CD14-positive monocyte (primary cell): ENCODE measurements at regions not wholly inside any gene's neighbourhood (a gene's known extent, or its start where the extent isn't known, plus 50 kb on each side); places are given as distances from the start of the nearest gene placed in this dataset.

Experiments
- DNase-seq, 3 donors: peaks; one replicate each; pipeline ENCODE4 v3.0.0-alpha.2; 2011 to 2022
- H2AFZ ChIP-seq: 2 replicates; pipeline ENCODE4 v1.6.0; 2012; ENCODE audit warnings: mild to moderate bottlenecking, low read depth, low read length, inconsistent platforms; ENCODE audit not compliant: insufficient read depth, poor library complexity, severe bottlenecking
- H3K27ac ChIP-seq, 2 donors: 1 replicate in 1 of 2; 2 replicates in 1 of 2; pipeline ENCODE4 v1.5.1; 2012 to 2013; ENCODE audit warnings: low read length in 2 of 2, control low read depth in 1 of 2, inconsistent platforms in 1 of 2, low read depth in 1 of 2, mild to moderate bottlenecking in 1 of 2
- H3K27me3 ChIP-seq, 2 donors: one replicate each; pipeline versions ENCODE4 v1.6.0 to v1.6.1; 2011 to 2013; ENCODE audit warnings: low read length in 2 of 2; ENCODE audit not compliant: control insufficient read depth in 2 of 2, insufficient read depth in 2 of 2
- H3K36me3 ChIP-seq, 2 donors: replicated peaks in 1 of 2; 1 replicate in 1 of 2; 2 replicates in 1 of 2; pipeline versions ENCODE4 v1.5.1 to v1.6.1; 2012 to 2013; ENCODE audit warnings: low read length in 2 of 2, control low read depth in 1 of 2, inconsistent platforms in 1 of 2, mild to moderate bottlenecking in 1 of 2; ENCODE audit not compliant: insufficient read depth in 2 of 2, control insufficient read depth in 1 of 2
- H3K4me1 ChIP-seq, 2 donors: 1 replicate in 1 of 2; 2 replicates in 1 of 2; pipeline versions ENCODE4 v1.5.1 to v1.6.1; 2012 to 2013; ENCODE audit warnings: low read length in 2 of 2, control low read depth in 1 of 2, inconsistent platforms in 1 of 2, mild to moderate bottlenecking in 1 of 2, moderate library complexity in 1 of 2; ENCODE audit not compliant: insufficient read depth in 2 of 2, control insufficient read depth in 1 of 2
- H3K4me2 ChIP-seq: replicated peaks from 2 replicates; pipeline ENCODE3; 2012; ENCODE audit warnings: low read length, moderate library complexity, mild to moderate bottlenecking; ENCODE audit not compliant: poor library complexity, severe bottlenecking; ENCODE audit errors: extremely low read depth
- H3K4me3 ChIP-seq, 3 experiments: fragments of 200-600 bp in 1 of 3; sonication (generic) in 1 of 3; replicated peaks in 1 of 3; 1 replicate in 2 of 3; 2 replicates in 1 of 3; pipeline ENCODE4 v1.5.1; 2011 to 2013; ENCODE audit warnings: low read length in 3 of 3, mild to moderate bottlenecking in 3 of 3, control low read depth in 2 of 3, low read depth in 2 of 3, inconsistent platforms in 1 of 3, moderate library complexity in 1 of 3
- H3K79me2 ChIP-seq: 2 replicates; pipeline ENCODE4 v1.6.0; 2012; ENCODE audit warnings: mild to moderate bottlenecking, control low read depth, inconsistent platforms, low read length, moderate library complexity; ENCODE audit not compliant: insufficient read depth
- H3K9ac ChIP-seq: 2 replicates; pipeline ENCODE4 v1.6.0; 2017; ENCODE audit warnings: low read length, mild to moderate bottlenecking; ENCODE audit not compliant: insufficient read depth, poor library complexity, severe bottlenecking
- H3K9me3 ChIP-seq, 2 donors: replicated peaks in 1 of 2; 1 replicate in 1 of 2; 2 replicates in 1 of 2; pipeline versions ENCODE4 v1.5.1 to v1.6.1; 2012 to 2013; ENCODE audit warnings: low read length in 2 of 2, control low read depth in 1 of 2; ENCODE audit not compliant: control insufficient read depth in 1 of 2, insufficient read depth in 1 of 2
- H4K20me1 ChIP-seq: 2 replicates; pipeline ENCODE4 v1.6.0; 2012; ENCODE audit warnings: mild to moderate bottlenecking, low read length, control low read depth, moderate library complexity; ENCODE audit not compliant: insufficient read depth
- H3K27ac Mint-ChIP-seq, 7 donors: one replicate each; pipeline ENCODE4 v1.8.0; 2020; ENCODE audit warnings: mild to moderate bottlenecking in 7 of 7, mixed read lengths in 7 of 7, moderate library complexity in 6 of 7, inconsistent platforms in 2 of 7
- H3K27me3 Mint-ChIP-seq, 3 donors: one replicate each; pipeline ENCODE4 v1.8.0; 2021 to 2022; ENCODE audit warnings: low read depth in 3 of 3, mild to moderate bottlenecking in 3 of 3, mixed read lengths in 3 of 3, moderate library complexity in 3 of 3, inconsistent platforms in 1 of 3
- H3K36me3 Mint-ChIP-seq, 2 donors: one replicate each; pipeline ENCODE4 v1.8.0; 2020; ENCODE audit warnings: mixed read lengths in 2 of 2, inconsistent platforms in 1 of 2, mild to moderate bottlenecking in 1 of 2
- H3K4me1 Mint-ChIP-seq: one replicate; pipeline ENCODE4 v1.8.0; 2020; ENCODE audit warnings: mild to moderate bottlenecking, mixed read lengths
- H3K4me3 Mint-ChIP-seq, 2 donors: one replicate each; pipeline ENCODE4 v1.8.0; 2020; ENCODE audit warnings: mild to moderate bottlenecking in 2 of 2, mixed read lengths in 2 of 2, moderate library complexity in 1 of 2
- H3K9me3 Mint-ChIP-seq, 7 donors: one replicate each; pipeline ENCODE4 v1.8.0; 2020 to 2022; ENCODE audit warnings: mixed read lengths in 7 of 7, mild to moderate bottlenecking in 6 of 7, moderate library complexity in 6 of 7, inconsistent platforms in 2 of 7
- WGBS: methylation state at CpG from one replicate; pipeline ENCODE4 v1.1.5; 2013; ENCODE audit warnings: missing lambda C conversion rate; ENCODE audit not compliant: insufficient coverage; 5-methylcytosine and 5-hydroxymethylcytosine counted together
- intact Hi-C, 2 donors: fragments of 100-400 bp; cut with micrococcal nuclease; formaldehyde crosslinking; loops; one replicate each; pipeline versions ENCODE4 v1.15.0 to v1.15.1; 2023
- TF ChIP-seq, protein P1 (sequence below): fragments of 200-600 bp; IDR thresholded peaks from one replicate; pipeline ENCODE4 v1.8.0; 2022; ENCODE audit warnings: antibody characterized with exemption, mild to moderate bottlenecking

GRCh38 chr1:54486907-54487306, 61.1 kb upstream of the ACOT11 start:
- intact Hi-C loops, result loop anchor here in 1 of 2 donors (5.0 to 10.0 kb wide), 2 partner anchors 415 to 602 kb away; partner anchors contain the start of gene YIPF1
- H3K9me3 ChIP-seq, result no peaks in the 10 kb centered on the region
- peaks cover 24 to 33% (median 26%) of the 10 kb centered on the region in 3 donors for H3K27me3 Mint-ChIP-seq
- H2AFZ ChIP-seq, result peak overlapping the region; percentile 88
- no peaks in the 10 kb centered on the region for H4K20me1 ChIP-seq
- no peak overlapping the region for H3K27ac ChIP-seq
- no peak overlapping the region for H3K9ac ChIP-seq
- peaks cover 41% of the 10 kb centered on the region for H3K4me1 Mint-ChIP-seq
- H3K4me3 Mint-ChIP-seq, result peak overlapping the region; percentile 87 to 97
- peak overlapping the region in 2 of 7 donors; percentile 30 to 75 for H3K27ac Mint-ChIP-seq
- H3K27me3 ChIP-seq, result peaks cover 6 to 13% of the 10 kb centered on the region in 2 donors
- TF ChIP-seq, protein P1, sequence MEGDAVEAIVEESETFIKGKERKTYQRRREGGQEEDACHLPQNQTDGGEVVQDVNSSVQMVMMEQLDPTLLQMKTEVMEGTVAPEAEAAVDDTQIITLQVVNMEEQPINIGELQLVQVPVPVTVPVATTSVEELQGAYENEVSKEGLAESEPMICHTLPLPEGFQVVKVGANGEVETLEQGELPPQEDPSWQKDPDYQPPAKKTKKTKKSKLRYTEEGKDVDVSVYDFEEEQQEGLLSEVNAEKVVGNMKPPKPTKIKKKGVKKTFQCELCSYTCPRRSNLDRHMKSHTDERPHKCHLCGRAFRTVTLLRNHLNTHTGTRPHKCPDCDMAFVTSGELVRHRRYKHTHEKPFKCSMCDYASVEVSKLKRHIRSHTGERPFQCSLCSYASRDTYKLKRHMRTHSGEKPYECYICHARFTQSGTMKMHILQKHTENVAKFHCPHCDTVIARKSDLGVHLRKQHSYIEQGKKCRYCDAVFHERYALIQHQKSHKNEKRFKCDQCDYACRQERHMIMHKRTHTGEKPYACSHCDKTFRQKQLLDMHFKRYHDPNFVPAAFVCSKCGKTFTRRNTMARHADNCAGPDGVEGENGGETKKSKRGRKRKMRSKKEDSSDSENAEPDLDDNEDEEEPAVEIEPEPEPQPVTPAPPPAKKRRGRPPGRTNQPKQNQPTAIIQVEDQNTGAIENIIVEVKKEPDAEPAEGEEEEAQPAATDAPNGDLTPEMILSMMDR, result no peak
- peaks cover 0 to 5% (median 0%) of the 10 kb centered on the region in 7 donors for H3K9me3 Mint-ChIP-seq
- WGBS, result 5% methylated on average over 6 of the region's 8 CpGs
- no peak for DNase-seq
- no peaks in the 10 kb centered on the region for H3K36me3 Mint-ChIP-seq
- H3K36me3 ChIP-seq, result no peaks in the 10 kb centered on the region
- peaks cover 45 to 59% of the 10 kb centered on the region in 2 donors for H3K4me1 ChIP-seq
- H3K79me2 ChIP-seq, result no peaks in the 10 kb centered on the region
- peak overlapping the region in 1 of 3 experiments; percentile 88 for H3K4me3 ChIP-seq
- peak overlapping the region; percentile 98 for H3K4me2 ChIP-seq

DNA sequence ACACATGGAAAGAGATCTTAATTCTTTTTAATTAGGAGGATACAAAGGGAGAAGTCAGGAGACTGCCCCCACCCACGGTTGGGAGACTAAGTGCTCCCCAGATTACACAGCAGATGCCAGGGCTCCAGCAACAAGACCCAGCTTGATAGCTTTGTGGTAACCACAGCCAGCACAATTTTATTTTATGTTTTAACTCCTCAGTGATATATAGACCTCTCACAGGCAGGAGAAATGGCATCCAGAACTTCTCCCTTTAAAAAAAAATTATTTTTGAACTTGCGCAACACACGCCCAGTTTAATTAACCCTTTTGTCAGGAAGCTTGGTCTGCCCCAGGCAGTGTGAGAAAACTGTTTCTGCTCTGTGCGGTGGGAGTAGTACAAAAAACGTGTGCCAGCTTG, 62.6 kb upstream of the ACOT11 start:
- Histone ChIP-seq H3K9me3 (no peaks in the 10 kb centered on the region), H2AFZ (no peak overlapping the region), H3K4me3 (peak overlapping the region in 1 of 3 experiments; percentile 57), H3K27me3 (peaks cover 6 to 13% of the 10 kb centered on the region in 2 donors), H3K79me2 (no peaks in the 10 kb centered on the region), H3K27ac (no peak overlapping the region), H3K9ac (no peak overlapping the region), H4K20me1 (no peaks in the 10 kb centered on the region), H3K4me1 (peaks cover 60 to 73% of the 10 kb centered on the region in 2 donors), H3K4me2 (peak overlapping the region; percentile 57), H3K36me3 (no peaks in the 10 kb centered on the region)
- TF ChIP-seq, protein P1, result no peak
- Mint-ChIP-seq H3K4me1 (peaks cover 52% of the 10 kb centered on the region), H3K9me3 (peaks cover 0 to 5% (median 0%) of the 10 kb centered on the region in 7 donors), H3K4me3 (peak overlapping the region; percentile 6 to 85), H3K27me3 (peaks cover 21 to 31% (median 22%) of the 10 kb centered on the region in 3 donors), H3K27ac (peak overlapping the region in 2 of 7 donors; percentile 54 to 60), H3K36me3 (no peaks in the 10 kb centered on the region)
- DNase-seq, result peak in 1 of 3 donors; percentile 30
- intact Hi-C loops, result loop anchor here in 1 of 2 donors (5.0 to 10.0 kb wide), 2 partner anchors 413 to 601 kb away; partner anchors contain the start of gene YIPF1
- 0% methylated on average over 2 of the region's 5 CpGs for WGBS
